ENCODE measurements at regions not wholly inside any gene's neighbourhood (a gene's known extent, or its start where the extent isn't known, plus 50 kb on each side); places are given as distances from the start of the nearest gene placed in this dataset.
"Not testable (repeated sequence)": the region's sequence is repeated elsewhere in the genome, so short reads cannot be mapped to it uniquely, and the experiment has no call there.

DNA sequence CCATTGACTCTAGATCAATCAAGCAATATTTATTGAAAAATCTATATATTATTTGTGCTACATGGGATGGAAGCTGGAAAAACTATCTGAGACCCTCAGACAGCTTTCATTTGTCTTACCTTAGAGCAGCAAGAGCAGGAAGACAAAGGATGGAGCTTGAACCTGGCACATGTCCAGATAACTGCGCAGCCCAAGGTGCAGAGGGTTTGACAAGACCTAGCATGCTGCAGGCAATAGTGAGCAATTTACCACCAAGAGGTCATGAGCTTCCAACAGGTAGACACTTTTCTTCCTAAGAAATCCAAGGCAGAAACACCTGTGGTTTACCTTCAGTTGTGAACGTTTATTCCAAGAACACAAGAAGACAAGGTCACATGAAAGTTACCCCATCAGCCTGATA, 214.7 kb upstream of the NECTIN3 start:
- no peak for DNase-seq

DNA sequence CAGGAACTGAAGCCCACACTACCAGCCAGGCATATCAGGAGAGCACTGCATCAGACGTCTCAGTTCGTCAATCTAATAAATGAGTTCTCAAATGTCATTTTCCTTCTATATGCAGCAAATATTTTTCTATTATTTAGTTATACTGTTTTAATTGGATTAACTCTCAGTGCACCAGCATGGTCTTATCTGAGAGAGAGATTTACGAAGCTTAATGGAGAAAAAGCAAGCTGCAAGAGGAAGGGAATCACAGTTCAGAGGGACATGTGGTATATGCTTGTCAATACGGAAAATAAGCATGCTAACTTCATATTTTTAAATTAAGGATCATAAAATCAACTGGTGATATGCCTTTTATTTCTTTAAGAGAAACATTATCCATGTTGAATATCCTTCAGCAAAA, 213.1 kb upstream of the NECTIN3 start:
- DNase-seq: no peak

DNA sequence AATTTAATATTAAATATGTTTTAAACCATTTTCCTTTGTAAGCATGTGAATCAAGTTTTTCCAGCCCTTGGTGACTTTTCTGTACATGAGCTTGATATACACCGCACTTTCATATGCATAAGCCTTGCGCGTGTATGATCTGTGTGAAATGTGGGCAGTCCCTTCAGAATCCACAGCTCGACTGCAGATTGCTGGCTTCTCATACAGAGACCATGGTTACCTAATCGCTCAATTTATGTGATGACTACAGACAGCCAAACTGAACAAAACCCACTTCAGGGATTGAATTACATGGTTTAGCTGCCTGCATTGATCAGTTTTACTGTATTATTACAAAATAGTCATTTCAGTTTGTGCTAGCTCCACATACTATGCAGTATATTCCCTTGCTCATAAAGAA, 212.3 kb upstream of the NECTIN3 start:
- DNase-seq: no peak

DNA sequence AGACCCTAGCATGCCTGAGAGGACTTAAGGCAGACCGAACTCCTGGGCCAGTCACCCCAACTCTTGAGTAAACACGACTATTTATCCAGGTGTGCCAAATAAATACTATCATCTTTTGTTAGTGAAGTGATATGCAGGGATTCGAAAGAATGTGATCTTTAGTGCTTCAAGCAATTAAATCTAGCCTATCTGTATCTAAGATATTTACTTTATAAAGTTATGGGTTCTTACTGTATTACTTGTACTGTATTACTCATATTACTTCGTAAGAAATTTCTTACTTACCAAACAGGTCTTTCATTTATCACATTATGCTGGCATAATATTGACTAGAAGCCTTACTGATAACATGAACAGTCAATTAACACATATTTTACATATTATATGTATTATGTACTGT, 211.6 kb upstream of the NECTIN3 start:
- DNase-seq: no peak

DNA sequence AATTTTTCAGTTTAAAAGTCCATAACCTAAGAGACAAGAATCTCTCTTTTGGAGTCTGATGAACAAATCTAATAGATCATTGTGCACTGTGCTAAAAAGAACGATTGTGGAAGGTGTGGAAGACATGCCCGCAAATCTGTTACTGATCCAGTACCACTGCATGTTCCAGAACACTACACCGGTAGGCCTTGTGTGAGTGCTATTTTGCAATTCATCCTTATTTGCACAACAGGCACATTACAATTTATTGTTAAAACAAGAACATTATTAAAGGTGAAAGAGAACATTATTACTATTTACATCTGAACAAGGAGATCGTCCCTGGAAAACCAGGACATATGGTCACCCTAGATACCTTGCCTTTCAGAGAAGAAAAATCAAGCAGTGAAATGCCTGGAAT, 205.7 kb upstream of the NECTIN3 start:
- no peak for DNase-seq

DNA sequence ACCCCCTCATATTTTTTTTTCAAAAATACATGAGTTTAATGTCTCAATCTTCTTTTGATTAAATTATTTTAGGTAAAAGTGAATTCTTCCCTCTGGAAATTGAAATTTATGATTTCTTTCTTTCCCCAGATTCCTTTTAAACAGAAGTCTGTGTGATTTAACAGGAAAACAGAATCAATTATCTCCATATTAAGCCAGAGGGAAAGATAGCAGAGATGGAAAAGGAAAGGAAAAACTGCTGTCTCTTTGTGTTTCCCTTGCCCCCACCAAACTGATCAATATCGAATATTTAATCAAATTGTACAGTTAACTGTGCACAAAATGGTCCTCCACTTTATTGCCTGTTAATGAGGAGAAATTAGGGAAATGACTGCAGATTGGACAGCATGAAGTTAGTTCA, 203.5 kb upstream of the NECTIN3 start:
- no peak for DNase-seq

DNA sequence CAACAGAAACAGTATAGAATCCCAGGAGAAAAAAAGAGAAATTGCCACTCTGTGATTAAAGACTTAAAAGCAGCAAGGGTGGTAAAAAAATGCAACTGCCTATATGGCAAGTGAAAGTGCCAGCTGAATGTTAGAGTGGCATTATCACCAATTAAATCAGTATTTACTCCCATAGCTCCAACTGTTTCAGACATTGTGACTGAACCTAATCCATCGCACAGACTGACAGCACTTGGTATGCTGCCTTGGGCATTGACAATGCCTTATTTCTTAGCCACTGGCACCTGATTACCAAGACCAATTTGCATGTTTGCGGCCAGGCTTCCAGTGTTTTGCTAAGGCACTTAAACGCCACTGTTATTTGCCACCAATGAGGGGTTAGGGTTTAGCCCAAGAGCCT, 201.9 kb upstream of the NECTIN3 start:
- no peak for DNase-seq

DNA sequence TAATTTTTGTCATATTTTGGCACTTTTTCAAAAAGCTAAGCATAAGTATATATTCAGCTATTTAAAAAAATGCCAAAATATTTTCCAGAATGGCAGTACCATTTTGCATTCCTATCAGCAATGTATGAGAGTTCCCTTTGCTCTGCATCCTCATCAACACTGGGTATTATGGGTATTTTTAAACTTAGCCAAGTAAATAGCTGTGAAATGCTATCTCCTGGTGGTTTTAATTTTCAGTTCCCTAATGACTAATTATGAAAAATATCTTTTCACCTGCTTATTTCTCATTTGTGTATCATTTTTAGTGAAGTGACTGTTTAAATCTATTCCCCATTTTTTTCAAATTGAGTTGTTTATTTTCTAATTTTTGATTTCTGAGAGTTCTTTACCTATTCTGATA, 199.7 kb upstream of the NECTIN3 start:
- DNase-seq: no peak

DNA sequence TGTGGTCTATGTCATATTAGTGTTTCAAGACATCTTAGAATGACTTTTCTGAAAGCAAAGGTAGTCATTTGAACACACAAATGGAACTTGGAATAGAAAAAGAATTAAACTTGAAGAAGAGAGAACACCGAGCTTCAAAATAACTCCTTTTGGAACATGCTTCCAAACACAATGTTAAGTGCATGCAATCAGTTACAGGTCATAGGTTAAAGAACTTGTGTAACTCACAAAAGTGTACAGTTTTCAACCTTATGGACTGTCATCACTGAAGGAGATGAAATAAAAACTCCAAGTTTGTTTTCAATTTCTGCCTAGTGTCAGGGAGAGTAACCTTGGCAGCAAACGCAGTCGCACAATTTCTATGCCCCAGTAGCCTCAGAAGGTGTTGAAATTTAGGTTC, 192.9 kb upstream of the NECTIN3 start:
- DNase-seq: no peak

DNA sequence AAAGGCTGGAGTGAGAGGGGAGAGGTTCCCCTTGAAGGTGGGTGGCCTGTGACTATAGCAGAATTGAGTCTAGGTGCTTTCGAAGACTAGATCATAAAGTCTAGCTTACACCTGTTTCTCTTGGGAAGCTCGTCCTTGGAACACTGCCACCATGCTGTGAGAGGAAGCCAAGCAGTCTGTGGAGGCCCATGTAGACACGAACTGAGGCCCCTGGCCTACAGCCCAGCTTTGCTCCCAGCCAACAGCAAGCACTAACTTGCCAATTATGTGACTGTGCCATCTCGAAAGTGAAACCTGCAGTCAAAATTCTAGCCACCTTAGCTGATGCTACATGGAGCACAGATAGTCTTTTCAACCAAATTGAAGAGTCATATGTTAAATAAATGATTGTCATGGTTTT, 190.5 kb upstream of the NECTIN3 start:
- no peak for DNase-seq

DNA sequence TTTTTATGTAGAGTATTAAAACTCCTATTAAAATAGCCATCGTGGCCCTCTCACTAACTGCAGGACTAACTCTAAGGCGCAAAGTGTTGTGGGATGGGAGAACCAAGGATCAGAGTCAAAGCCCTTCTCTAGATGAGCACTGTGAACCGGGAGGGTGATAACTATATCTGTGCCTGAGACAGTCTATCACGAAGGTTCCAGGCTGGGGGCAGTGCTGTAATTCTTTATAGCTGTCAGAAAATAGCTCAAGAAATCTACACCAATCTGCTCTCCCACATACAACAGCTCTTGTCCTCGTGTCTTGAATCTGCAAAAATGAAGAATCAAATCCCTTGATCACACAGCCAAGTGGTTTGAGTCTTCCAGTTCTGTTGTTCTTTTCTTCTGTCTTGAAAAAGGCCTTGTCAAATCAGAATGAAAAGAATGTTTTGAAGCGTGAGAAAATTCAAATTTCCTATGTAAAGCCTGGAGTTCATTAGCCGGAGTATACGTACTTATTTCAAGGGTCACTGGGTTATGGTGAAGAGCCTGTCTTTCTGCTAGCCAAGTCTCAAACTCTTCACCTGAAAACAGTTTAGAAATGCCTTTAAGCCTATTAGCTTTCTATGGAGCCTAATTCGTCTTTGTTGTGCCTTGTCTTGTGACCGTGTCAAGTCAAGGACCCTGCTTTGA, 185.3 kb upstream of the NECTIN3 start:
- DNase-seq: no peak

DNA sequence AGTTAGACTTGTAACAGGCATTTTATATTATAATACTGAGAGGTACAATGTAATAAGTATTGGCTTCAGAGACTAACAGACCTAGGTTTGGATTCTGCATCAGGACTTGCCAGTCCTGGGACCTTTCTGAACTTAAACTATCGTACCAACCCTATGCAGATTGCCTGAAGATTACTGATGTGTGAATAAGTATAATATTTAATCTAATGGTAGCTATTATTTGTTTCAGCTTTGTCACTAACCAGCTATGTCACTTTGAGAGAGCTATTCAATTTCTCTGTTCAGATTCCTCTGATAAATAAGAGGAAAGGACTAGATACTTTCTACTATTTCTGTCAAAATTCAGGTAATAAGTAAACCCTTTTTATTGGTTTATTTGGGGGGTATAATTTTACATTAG, 184.4 kb upstream of the NECTIN3 start:
- no peak for DNase-seq

DNA sequence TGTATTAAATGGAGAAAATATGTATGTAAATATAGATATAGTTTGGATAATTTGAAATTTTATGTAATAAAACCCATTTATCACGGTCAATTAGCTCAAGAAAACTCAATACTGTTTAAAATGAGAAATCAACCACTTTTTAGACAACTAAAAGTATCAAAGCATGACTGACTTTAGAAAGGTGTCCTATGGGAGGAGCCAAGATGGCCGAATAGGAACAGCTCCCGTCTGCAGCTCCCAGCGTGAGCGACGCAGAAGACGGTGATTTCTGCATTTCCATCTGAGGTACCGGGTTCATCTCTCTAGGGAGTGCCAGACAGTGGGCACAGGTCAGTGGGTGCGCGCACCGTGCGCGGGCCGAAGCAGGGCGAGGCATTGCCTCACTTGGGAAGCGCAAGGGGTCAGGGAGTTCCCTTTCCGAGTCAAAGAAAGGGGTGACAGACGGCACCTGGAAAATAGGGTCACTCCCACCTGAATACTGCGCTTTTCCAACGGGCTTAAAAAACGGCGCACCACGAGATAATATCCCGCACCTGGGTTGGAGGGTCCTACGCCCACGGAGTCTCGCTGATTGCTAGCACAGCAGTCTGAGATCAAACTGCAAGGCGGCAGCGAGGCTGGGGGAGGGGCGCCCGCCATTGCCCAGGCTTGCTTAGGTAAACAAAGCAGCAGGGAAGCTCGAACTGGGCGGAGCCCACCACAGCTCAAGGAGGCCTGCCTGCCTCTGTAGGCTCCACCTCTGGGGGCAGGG, 182.8 kb upstream of the NECTIN3 start:
- not testable (repeated sequence) for DNase-seq

DNA sequence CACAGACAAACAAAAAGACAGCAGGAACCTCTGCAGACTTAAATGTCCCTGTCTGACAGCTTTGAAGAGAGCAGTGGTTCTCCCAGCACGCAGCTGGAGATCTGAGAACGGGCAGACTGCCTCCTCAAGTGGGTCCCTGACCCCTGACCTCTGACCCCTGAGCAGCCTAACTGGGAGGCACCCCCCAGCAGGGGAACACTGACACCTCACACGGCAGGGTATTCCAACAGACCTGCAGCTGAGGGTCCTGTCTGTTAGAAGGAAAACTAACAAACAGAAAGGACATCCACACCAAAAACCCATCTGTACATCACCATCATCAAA, 182.3 kb upstream of the NECTIN3 start:
- DNase-seq: not testable (repeated sequence)

DNA sequence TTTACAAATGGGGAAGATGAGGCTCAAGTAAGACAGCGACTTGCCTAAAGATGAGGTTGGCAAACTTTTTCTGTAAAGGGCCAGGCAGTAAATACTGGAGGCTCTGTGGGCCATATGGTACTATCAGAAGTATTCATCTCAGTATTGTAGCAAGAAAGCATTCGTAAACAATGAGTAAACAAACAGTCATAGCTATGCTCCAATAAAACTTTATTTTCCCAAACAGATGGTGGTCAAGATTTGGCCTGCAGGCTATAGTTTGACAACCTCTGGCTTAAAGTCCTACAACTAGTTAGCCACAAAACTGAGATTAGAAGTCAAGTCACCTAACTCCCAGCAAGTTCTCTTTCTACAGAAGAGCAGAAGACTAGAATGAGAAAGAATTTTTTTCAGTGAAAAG, 177.0 kb upstream of the NECTIN3 start:
- no peak for DNase-seq

DNA sequence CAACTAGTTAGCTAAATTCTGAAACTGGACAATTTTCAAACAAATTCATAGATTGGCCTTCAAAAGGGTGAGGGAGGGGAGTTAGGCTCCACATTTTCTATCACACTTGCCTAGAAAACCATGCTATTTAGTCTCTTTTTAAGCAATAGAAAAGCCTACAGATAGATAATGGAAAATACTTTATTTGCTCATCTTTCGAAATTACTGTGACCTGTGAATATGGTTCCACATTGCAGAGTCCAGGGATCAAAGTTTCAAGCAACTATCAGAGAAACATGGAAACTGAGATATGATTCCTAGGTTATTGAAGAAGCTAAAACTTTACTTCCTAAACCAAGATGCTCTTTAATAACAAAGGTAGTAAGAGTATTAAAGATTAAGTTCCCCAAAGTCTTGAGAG, 176.6 kb upstream of the NECTIN3 start:
- DNase-seq: no peak

DNA sequence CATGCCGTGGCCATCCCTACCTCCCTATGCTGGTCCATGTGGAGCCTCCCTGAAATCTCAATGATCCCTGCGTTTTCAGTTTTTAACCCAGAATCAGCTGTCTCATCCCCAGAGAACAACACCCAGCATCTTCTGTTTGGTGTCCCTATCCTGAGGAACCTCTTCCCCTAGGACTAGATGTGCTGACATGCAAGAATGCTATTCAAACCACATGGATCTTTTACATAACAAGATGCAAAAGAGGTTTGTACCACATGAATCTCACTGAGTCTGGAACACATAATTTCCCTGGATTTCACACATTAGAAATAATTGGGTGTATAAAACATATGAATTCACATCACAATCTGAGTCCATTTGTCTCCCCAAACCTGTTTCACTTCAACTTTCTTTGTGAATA, 174.6 kb upstream of the NECTIN3 start:
- DNase-seq: no peak

DNA sequence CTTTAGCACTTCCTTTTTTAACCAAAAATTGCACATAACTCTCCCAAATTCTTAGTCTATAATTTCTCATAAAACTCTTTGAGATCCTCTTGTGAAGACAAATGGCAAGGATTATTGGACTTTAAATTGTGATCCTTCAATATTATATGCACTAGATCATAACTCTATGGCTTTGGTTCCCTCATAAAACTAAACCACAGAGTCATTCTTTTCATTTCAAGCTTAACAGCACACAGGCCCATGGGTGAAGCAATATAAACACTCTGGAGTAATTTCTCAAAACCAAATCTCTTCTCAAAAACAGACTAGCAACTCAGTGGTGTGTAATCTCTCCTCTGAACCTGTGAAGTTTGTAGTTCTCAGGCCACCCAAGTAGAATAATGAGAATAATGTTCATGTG, 171.0 kb upstream of the NECTIN3 start:
- DNase-seq: no peak

DNA sequence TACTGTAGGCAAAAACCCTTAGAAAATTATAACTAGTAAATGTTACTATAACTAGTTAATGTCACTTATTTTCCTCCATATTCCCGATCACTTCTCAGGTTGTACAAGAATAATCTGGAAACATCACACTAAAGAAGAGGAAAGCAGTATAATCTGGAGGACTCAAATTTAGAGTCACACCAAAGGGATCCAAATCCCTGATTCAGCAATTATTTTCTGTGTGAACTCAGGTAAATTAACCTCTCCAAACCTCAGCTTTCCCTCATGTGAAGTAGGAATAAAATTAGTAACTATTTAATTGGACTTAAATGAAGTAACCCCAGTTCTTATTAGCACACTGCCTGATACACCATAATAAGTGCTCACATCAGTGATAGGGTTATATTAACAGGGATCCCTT, 170.1 kb upstream of the NECTIN3 start:
- DNase-seq: no peak

DNA sequence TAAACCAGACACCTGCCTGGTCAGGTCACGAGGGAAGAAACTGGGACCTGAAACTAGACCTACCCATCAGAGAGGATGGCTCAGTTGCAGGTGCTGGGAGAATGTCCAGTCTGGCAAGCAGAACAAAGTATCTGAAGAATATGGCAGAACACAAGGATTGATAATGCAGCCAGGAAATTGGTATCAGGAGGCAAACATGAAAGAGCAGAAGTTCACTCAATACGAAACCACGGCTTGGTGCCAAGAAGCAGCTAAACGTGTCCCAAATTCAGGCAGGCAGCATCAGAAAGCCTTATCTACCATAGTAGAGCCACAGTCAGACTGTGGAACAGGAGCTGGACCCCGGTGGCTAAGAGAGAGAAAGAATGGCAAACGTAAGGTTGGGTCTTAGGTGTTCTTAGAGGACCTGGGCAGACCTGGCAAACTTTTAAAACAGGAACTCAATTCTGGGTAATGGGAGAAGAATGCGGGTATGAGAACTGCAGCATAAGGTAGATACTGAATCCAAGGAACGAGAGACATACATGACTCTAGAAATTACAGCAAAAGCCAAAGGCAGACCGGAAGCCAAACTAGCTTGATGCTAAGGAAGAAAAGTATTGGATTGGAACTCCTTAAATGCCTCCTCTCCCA, 169.0 kb upstream of the NECTIN3 start:
- no peak for DNase-seq

DNA sequence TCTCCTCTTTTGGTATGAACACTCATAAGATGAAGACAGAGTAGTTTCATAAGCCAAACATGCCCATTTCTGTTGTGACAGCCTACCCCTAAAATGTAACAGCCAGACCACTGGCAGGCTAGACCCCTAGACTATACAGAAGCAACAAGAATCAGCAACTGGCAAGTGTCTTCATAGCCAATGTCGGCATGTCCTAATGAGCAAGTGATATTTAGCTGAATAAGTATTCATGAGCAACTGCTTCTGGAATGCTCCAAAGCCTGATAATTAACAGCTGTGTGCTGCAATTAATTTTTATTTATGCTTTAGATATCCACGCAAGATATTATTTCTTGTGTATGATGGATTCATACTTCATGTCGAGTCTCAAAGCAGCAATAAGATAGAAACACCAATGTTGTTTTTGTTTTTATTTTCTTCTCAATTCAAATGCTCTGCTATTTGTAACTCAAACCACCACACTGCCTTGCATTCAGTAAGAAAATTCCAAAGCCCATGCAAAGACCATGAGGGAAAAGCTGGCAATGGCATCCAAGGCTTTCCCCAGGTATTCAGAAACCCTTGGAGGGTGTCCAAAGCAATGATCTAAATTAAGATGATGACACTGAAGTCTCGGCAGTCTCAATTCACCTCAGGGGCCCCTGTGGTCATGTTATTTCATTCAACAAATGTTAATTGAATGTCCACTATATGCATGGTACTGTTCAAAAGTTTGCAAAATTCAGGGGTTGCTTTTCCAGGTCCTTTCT, 167.7 kb upstream of the NECTIN3 start:
- DNase-seq: no peak

DNA sequence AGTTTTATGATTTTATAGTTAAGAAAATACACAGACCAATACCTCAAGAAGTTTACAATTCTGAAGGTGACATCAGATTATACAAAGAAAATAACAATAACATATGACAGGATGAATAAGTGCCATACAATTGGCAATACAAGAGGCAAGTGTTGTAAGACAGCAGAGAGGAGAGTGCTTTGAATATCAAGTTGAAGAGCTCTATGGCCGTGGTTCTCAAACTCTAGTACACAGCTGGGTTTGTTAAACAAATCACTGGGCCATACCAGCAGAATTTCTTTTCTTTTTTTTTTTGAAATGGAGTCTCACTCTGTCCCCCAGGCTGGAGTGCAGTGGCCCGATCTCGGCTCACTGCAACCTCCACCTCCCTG, 167.1 kb upstream of the NECTIN3 start:
- DNase-seq: no peak

DNA sequence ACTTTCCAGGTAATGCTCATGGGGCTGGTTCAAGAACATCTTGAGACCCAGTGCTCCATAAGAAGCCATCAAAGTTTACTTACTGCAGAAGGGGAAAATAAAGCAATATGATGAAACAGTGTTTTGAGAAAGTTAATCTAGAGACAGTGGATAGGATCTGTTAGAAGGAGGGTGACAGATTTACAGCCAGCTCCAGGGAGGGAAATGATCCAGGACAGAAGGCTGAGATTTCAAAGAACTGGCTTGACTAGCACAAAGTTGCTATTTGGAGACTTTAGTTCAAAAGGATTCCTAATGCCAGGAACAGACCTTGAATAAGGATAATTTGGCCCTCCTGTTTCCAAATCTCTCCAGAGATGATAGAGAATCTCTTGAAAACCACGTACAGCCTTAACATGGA, 166.5 kb upstream of the NECTIN3 start:
- DNase-seq: no peak

DNA sequence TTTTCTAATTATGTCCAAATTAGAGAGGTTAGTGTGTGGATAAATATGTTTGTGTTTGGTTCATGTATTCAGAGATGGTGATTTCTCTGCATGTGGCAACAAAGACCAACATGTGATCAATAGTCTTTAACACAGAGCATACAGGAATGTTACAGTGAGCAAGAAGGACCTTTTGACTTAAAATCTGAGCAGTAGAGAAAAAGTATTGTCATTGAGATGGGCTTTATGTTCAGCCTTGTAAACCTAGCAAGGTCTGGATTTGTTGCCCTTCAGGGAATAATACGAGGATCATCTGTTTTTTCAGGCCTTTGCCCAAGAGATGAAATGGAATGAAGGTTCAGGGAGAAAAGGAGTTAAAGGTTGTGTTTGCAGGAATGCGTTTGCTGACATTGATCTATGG, 161.8 kb upstream of the NECTIN3 start:
- DNase-seq: no peak

Data from CD4-positive, alpha-beta T cell treated with Interleukin-17A for 4 hours (primary cell).